HUDEP-2 (cell line): ENCODE measurements at regions not wholly inside any gene's neighbourhood (a gene's known extent, or its start where the extent isn't known, plus 50 kb on each side); places are given as distances from the start of the nearest gene placed in this dataset.
"Not testable (repeated sequence)": the region's sequence is repeated elsewhere in the genome, so short reads cannot be mapped to it uniquely, and the experiment has no call there.

Source experiments
- DNase-seq, 76 experiments: peaks; one replicate each; lab custom pipeline; 2025; ENCODE audit not compliant: unreplicated experiment in 76 of 76; lab: John Stamatoyannopoulos, UW

- DNase-seq: no peak
Observed at GRCh38 chr3:110897046-110897445, 174.6 kb upstream of the NECTIN3 start.

DNA sequence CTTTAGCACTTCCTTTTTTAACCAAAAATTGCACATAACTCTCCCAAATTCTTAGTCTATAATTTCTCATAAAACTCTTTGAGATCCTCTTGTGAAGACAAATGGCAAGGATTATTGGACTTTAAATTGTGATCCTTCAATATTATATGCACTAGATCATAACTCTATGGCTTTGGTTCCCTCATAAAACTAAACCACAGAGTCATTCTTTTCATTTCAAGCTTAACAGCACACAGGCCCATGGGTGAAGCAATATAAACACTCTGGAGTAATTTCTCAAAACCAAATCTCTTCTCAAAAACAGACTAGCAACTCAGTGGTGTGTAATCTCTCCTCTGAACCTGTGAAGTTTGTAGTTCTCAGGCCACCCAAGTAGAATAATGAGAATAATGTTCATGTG, 171.0 kb upstream of the NECTIN3 start:
- no peak for DNase-seq

GRCh38 chr3:110901536-110901935, 170.1 kb upstream of the NECTIN3 start:
- DNase-seq: no peak

- DNase-seq: no peak
Observed at GRCh38 chr3:110902453-110903085, 169.0 kb upstream of the NECTIN3 start.

DNA sequence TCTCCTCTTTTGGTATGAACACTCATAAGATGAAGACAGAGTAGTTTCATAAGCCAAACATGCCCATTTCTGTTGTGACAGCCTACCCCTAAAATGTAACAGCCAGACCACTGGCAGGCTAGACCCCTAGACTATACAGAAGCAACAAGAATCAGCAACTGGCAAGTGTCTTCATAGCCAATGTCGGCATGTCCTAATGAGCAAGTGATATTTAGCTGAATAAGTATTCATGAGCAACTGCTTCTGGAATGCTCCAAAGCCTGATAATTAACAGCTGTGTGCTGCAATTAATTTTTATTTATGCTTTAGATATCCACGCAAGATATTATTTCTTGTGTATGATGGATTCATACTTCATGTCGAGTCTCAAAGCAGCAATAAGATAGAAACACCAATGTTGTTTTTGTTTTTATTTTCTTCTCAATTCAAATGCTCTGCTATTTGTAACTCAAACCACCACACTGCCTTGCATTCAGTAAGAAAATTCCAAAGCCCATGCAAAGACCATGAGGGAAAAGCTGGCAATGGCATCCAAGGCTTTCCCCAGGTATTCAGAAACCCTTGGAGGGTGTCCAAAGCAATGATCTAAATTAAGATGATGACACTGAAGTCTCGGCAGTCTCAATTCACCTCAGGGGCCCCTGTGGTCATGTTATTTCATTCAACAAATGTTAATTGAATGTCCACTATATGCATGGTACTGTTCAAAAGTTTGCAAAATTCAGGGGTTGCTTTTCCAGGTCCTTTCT, 167.7 kb upstream of the NECTIN3 start:
- no peak for DNase-seq

- DNase-seq: no peak
Observed at GRCh38 chr3:110904520-110904890, 167.1 kb upstream of the NECTIN3 start.

DNA sequence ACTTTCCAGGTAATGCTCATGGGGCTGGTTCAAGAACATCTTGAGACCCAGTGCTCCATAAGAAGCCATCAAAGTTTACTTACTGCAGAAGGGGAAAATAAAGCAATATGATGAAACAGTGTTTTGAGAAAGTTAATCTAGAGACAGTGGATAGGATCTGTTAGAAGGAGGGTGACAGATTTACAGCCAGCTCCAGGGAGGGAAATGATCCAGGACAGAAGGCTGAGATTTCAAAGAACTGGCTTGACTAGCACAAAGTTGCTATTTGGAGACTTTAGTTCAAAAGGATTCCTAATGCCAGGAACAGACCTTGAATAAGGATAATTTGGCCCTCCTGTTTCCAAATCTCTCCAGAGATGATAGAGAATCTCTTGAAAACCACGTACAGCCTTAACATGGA, 166.5 kb upstream of the NECTIN3 start:
- DNase-seq: no peak

DNA sequence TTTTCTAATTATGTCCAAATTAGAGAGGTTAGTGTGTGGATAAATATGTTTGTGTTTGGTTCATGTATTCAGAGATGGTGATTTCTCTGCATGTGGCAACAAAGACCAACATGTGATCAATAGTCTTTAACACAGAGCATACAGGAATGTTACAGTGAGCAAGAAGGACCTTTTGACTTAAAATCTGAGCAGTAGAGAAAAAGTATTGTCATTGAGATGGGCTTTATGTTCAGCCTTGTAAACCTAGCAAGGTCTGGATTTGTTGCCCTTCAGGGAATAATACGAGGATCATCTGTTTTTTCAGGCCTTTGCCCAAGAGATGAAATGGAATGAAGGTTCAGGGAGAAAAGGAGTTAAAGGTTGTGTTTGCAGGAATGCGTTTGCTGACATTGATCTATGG, 161.8 kb upstream of the NECTIN3 start:
- no peak for DNase-seq

- DNase-seq: no peak
Observed at GRCh38 chr3:110910346-110910955, 161.2 kb upstream of the NECTIN3 start.

DNA sequence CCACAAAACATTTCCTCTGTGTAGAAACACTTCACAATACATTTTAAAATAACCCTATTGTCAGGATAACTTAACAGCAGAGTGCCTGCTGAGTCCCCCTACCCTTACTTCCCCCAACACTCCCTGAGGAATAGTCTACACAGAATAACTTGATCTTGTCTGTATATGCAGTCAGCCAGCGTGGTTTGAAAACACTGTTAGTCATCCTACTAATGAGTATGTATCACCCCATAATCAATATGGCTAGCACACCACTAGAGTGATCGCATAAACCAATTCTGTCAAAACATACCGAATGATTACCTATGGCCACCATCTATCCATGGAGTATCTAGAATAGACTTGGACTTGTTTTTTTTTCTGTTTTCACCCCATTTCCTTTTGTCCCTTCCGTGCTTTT, 152.7 kb upstream of the NECTIN3 start:
- DNase-seq: no peak

DNA sequence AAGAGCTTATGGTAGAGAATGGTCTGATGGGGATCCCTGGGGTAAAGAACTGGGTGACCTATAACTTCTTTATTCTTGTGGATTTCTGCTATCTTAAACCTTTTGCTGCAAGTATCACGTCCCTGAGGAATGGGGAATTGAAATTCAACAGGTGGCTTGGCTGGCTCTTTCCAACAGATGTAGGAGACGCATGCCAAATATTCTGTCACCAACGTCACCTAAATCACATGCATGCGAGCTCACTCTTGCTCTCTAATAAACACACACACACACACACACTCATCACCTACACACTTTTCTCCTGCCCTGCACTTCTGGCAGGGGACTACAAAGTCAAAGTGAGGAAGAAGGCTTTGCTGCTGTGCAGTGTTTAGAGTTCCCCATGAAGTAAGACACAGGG, 145.8 kb upstream of the NECTIN3 start:
- DNase-seq: no peak

- DNase-seq: no peak
Observed at GRCh38 chr3:110928016-110928662, 143.5 kb upstream of the NECTIN3 start.

GRCh38 chr3:110929816-110930215, 141.8 kb upstream of the NECTIN3 start:
- DNase-seq: no peak

- DNase-seq: no peak
Observed at GRCh38 chr3:110932567-110932966, 139.0 kb upstream of the NECTIN3 start.

- DNase-seq: no peak
Observed at GRCh38 chr3:110933821-110934426, 137.7 kb upstream of the NECTIN3 start.

- no peak for DNase-seq
Observed at GRCh38 chr3:110938629-110939028, 133.0 kb upstream of the NECTIN3 start.

DNA sequence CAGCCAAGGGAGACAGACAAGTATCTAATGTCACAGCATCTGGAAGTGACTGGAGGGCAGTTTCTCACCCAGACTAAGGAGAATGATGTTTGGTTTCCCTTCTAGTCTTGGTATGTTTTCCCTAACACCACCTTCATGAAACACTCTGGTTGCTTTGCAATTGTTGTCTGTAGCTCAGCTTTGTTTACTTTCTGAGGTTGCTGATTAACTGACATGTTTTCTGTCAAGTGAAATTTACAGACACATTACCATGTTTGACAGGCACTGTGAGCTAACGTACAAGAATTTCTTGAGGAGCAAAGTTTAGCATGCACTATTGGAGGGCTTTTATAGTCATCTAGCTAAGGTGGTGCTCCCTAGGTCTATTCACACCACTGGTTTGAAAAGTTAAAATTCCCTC, 131.6 kb upstream of the NECTIN3 start:
- DNase-seq: no peak

- no peak for DNase-seq
Observed at GRCh38 chr3:110944782-110945181, 126.8 kb upstream of the NECTIN3 start.

GRCh38 chr3:110946810-110947209, 124.8 kb upstream of the NECTIN3 start:
- DNase-seq: no peak

- not testable (repeated sequence) for DNase-seq
Observed at GRCh38 chr3:110949194-110949593, 122.4 kb upstream of the NECTIN3 start.

DNA sequence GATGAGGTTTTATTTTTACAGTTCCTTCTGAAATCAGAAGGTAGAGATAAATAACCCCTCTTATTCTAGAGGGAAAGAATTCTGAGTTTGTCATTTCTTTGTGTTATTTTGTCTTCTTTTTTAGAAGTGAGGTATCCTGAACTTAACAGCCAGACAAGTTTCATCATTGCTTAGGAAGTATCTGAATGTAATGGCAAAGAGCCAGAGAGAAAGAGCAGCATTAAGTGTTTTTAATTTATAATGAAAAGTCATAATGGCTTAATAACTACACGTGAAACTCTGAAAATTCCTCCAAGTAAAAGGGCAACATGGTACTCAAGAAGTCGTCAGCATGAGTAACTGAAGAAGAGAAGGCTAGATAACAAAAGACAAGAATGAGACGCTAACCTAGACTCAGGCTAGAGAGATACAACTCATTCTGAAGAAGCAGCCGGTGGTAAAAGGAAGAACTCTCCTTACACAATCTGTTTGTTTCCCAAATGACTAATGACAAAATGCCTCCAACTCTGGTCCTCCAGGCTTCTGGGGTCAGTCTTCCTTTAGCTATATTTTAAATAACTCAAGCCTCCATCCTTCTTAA, 116.2 kb upstream of the NECTIN3 start:
- DNase-seq: no peak
